DOHH2 (cell line): ENCODE measurements at regions not wholly inside any gene's neighbourhood (a gene's known extent, or its start where the extent isn't known, plus 50 kb on each side); places are given as distances from the start of the nearest gene placed in this dataset.

Experiments used
- H3F3A ChIP-seq: fragments of 200-600 bp; sonication (generic), shearing (Covaris generic); 2 replicates; pipeline ENCODE4 v1.6.0; 2016; ENCODE audit warnings: antibody characterized with exemption, mild to moderate bottlenecking; ENCODE audit not compliant: control insufficient read depth, insufficient read depth
- H3K27ac ChIP-seq: fragments of 200-600 bp; sonication (generic); 2 replicates; pipeline ENCODE4 v1.5.1; 2014; ENCODE audit warnings: low read depth, mild to moderate bottlenecking, low read length, moderate library complexity
- H3K27me3 ChIP-seq: fragments of 200-600 bp; sonication (generic); 2 replicates; pipeline ENCODE4 v1.6.1; 2014; ENCODE audit warnings: mild to moderate bottlenecking, low read length, mixed read lengths; ENCODE audit not compliant: control insufficient read depth
- H3K36me3 ChIP-seq: fragments of 200-600 bp; sonication (generic); 2 replicates; pipeline ENCODE4 v1.6.1; 2014; ENCODE audit warnings: mild to moderate bottlenecking, low read length, moderate library complexity, mixed read lengths; ENCODE audit not compliant: control insufficient read depth
- H3K4me1 ChIP-seq: fragments of 200-600 bp; sonication (generic); 2 replicates; pipeline ENCODE4 v1.6.1; 2014; ENCODE audit warnings: mild to moderate bottlenecking, low read length, mixed read lengths; ENCODE audit not compliant: control insufficient read depth
- H3K4me2 ChIP-seq: fragments of 200-600 bp; sonication (generic); 2 replicates; pipeline ENCODE4 v1.6.0; 2014; ENCODE audit warnings: mild to moderate bottlenecking, low read length, moderate library complexity
- H3K4me3 ChIP-seq: fragments of 200-600 bp; sonication (generic); 2 replicates; pipeline ENCODE4 v1.5.1; 2014; ENCODE audit warnings: mild to moderate bottlenecking, low read length, mixed read lengths
- H3K79me2 ChIP-seq: fragments of 200-600 bp; sonication (generic); 2 replicates; pipeline ENCODE4 v1.6.1; 2014; ENCODE audit warnings: mild to moderate bottlenecking, low read length, mixed read lengths; ENCODE audit not compliant: control insufficient read depth
- H3K9me2 ChIP-seq: fragments of 200-600 bp; sonication (generic); replicated peaks from 2 replicates; pipeline ENCODE4 v1.6.1; 2014; ENCODE audit warnings: mild to moderate bottlenecking, low read length, mixed read lengths; ENCODE audit not compliant: control insufficient read depth
- H3K9me3 ChIP-seq: fragments of 200-600 bp; sonication (generic); 2 replicates; pipeline ENCODE4 v1.6.1; 2014; ENCODE audit warnings: antibody characterized with exemption, low read length, mixed read lengths; ENCODE audit not compliant: control insufficient read depth, insufficient read depth
- H4K20me1 ChIP-seq: fragments of 200-600 bp; sonication (generic); 2 replicates; pipeline ENCODE4 v1.6.0; 2014; ENCODE audit warnings: low read depth, mild to moderate bottlenecking, antibody characterized with exemption, low read length, moderate library complexity; ENCODE audit not compliant: control insufficient read depth, insufficient read depth
- EZH2phosphoT487 ChIP-seq: fragments of 200-600 bp; sonication (generic); IDR thresholded peaks from 2 replicates; pipeline ENCODE4 v1.6.1; 2017; ENCODE audit warnings: borderline replicate concordance, mild to moderate bottlenecking, antibody characterized with exemption, low read length, moderate library complexity, mixed read lengths
- TF ChIP-seq, protein P1 (sequence below): fragments of 200-600 bp; sonication (generic); IDR thresholded peaks from one replicate; pipeline ENCODE4 v1.5.1; 2014; ENCODE audit warnings: antibody characterized with exemption, mild to moderate bottlenecking, low read depth, low read length; ENCODE audit not compliant: poor library complexity, severe bottlenecking

- no peaks in the 10 kb centered on the region for H3K4me1 ChIP-seq
- no peaks in the 10 kb centered on the region for H3K36me3 ChIP-seq
These were observed 260.1 kb downstream of the TUSC7 start for GRCh38 chr3:116969646-116970045.

DNA sequence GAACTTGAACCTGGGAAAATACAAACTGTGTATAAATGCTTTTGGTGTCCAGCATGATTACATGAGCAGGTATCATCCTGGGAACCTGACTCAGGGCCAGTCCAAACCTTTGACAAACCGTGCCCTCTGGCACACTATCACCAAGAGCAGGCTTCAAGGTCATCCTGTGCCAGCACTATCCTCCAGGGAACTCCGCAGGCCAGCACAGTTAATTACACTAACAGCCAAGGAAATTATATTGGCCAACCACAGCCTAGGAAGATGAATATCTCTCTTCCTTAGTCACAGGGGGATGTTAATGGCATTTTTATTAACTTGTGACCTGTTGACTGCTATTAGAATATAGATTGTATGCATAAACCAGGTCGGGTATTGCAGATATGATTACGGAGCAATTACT, 262.0 kb downstream of the TUSC7 start:
- H3K36me3 ChIP-seq: no peaks in the 10 kb centered on the region
- no peaks in the 10 kb centered on the region for H3F3A ChIP-seq
- H3K9me2 ChIP-seq: no peaks in the 10 kb centered on the region
- H4K20me1 ChIP-seq: no peaks in the 10 kb centered on the region
- no peak overlapping the region for H3K4me3 ChIP-seq
- H3K27ac ChIP-seq: no peak overlapping the region
- H3K9me3 ChIP-seq: no peaks in the 10 kb centered on the region
- no peak overlapping the region for H3K4me2 ChIP-seq
- H3K79me2 ChIP-seq: no peaks in the 10 kb centered on the region
- no peaks in the 10 kb centered on the region for H3K27me3 ChIP-seq
- no peak for TF ChIP-seq EZH2phosphoT487
- TF ChIP-seq, protein P1, sequence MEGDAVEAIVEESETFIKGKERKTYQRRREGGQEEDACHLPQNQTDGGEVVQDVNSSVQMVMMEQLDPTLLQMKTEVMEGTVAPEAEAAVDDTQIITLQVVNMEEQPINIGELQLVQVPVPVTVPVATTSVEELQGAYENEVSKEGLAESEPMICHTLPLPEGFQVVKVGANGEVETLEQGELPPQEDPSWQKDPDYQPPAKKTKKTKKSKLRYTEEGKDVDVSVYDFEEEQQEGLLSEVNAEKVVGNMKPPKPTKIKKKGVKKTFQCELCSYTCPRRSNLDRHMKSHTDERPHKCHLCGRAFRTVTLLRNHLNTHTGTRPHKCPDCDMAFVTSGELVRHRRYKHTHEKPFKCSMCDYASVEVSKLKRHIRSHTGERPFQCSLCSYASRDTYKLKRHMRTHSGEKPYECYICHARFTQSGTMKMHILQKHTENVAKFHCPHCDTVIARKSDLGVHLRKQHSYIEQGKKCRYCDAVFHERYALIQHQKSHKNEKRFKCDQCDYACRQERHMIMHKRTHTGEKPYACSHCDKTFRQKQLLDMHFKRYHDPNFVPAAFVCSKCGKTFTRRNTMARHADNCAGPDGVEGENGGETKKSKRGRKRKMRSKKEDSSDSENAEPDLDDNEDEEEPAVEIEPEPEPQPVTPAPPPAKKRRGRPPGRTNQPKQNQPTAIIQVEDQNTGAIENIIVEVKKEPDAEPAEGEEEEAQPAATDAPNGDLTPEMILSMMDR: no peak
- H3K4me1 ChIP-seq: no peaks in the 10 kb centered on the region

More at GRCh38 chr3:116969646-116970045, 260.1 kb downstream of the TUSC7 start:
- Histone ChIP-seq H3K4me2 (no peak overlapping the region), H3F3A (no peaks in the 10 kb centered on the region), H3K27ac (no peak overlapping the region), H3K27me3 (no peaks in the 10 kb centered on the region), H3K9me2 (no peaks in the 10 kb centered on the region), H4K20me1 (no peaks in the 10 kb centered on the region), H3K9me3 (no peaks in the 10 kb centered on the region), H3K79me2 (no peaks in the 10 kb centered on the region), H3K4me3 (no peak overlapping the region)
- TF ChIP-seq, protein P1: no peak
- no peak for TF ChIP-seq EZH2phosphoT487

- TF ChIP-seq EZH2phosphoT487: no peak
- TF ChIP-seq, protein P1: no peak
- Histone ChIP-seq H3K9me2 (no peaks in the 10 kb centered on the region), H3F3A (no peaks in the 10 kb centered on the region), H3K36me3 (no peaks in the 10 kb centered on the region), H3K4me1 (no peaks in the 10 kb centered on the region), H3K4me3 (no peak overlapping the region), H4K20me1 (no peaks in the 10 kb centered on the region), H3K4me2 (no peak overlapping the region), H3K9me3 (no peaks in the 10 kb centered on the region), H3K79me2 (no peaks in the 10 kb centered on the region), H3K27ac (no peak overlapping the region), H3K27me3 (no peaks in the 10 kb centered on the region)
These were observed 265.1 kb downstream of the TUSC7 start for GRCh38 chr3:116974702-116975101.

DNA sequence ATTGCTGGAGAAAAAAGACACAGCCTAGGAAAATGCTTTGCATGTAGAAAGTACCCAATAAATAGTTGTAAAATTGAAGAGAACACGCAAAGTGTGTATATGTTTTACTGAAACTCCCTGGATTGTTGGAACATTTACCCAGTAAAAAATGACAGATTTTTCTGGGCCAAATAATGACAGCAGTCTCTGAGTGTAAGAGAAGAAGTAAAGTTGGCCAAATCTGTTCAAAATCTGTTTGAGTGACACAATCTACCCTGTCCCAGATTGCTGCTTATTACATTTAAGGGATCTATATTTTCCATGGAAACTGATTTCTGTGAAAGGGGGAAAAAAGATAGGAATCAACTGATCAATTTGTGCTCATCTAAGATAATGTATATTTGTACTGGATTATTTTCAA, 267.9 kb downstream of the TUSC7 start:
- no peaks in the 10 kb centered on the region for H3K27me3 ChIP-seq

More for the DNA sequence above, 267.9 kb downstream of the TUSC7 start:
- Histone ChIP-seq H4K20me1 (no peaks in the 10 kb centered on the region), H3K9me3 (no peaks in the 10 kb centered on the region), H3K4me2 (no peak overlapping the region), H3F3A (no peaks in the 10 kb centered on the region), H3K4me3 (no peak overlapping the region), H3K27ac (no peak overlapping the region), H3K79me2 (no peaks in the 10 kb centered on the region), H3K36me3 (no peaks in the 10 kb centered on the region), H3K4me1 (no peaks in the 10 kb centered on the region), H3K9me2 (no peaks in the 10 kb centered on the region)
- no peak for TF ChIP-seq EZH2phosphoT487
- TF ChIP-seq, protein P1: no peak
